SU-DHL-6 (cell line): ENCODE measurements at regions not wholly inside any gene's neighbourhood (a gene's known extent, or its start where the extent isn't known, plus 50 kb on each side); places are given as distances from the start of the nearest gene placed in this dataset.

Experiments
- CTCF ChIP-seq: fragments of 200-600 bp; sonication (generic); IDR thresholded peaks from one replicate; pipeline ENCODE4 v1.5.1; 2017; ENCODE audit warnings: antibody characterized with exemption, mild to moderate bottlenecking, low read length, moderate library complexity; ENCODE audit not compliant: insufficient read depth, poor library complexity, severe bottlenecking
- EZH2phosphoT487 ChIP-seq: fragments of 200-600 bp; sonication (generic), shearing (Covaris generic); conservative IDR thresholded peaks from 2 replicates; pipeline ENCODE4 v1.6.1; 2018; ENCODE audit warnings: mild to moderate bottlenecking, antibody characterized with exemption, low read length, moderate library complexity, mixed read lengths

DNA sequence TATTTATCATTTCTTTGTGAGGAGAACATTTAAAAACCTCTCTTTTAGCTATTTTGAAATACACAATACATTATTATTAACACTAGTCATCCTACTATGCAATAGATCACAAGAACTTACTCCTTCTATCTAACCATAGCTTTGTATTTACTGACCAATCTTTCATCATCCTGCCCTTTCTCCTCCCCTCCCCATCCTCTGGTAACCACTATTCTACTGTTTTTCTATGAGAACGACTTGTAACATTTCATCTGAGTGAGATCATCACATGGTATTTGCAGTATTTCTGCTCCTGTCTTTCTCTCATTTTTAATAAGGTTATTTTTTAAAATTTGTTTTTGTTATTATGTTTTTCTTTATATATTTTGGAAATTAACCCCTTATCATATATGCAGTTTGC lies 331.8 kb downstream of the TEX13C start:
- TF ChIP-seq CTCF: no peak
- no peak for TF ChIP-seq EZH2phosphoT487
